ENCODE measurements at regions not wholly inside any gene's neighbourhood (a gene's known extent, or its start where the extent isn't known, plus 50 kb on each side); places are given as distances from the start of the nearest gene placed in this dataset.

DNA sequence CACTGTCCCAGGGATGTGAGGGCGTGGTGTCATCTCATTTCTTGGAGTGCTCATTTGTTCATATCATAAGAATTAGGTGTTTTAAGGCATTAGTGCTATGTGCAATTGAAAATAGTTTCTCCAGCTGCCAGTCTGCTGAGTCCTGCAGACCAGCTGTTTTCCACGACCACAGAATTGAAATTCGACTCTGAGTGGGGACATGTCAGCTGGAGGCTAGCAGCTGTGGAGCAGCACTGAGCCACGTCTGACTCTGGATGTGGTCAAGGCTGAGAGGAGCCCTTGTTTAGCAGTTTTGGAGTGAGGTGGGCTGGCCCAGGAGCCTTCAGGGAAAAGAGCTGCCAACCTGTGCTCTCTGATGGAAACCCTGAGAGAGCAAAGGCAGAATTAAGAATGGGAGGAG lies 156.3 kb upstream of the GRB10 start:
- Histone ChIP-seq H4K5ac (ENCODE audit: insufficient read length, low read depth, low read length) (no peak overlapping the region), H3K27me3 (ENCODE audit: insufficient read depth, low read length) (no peaks in the 10 kb centered on the region), H3K4ac (ENCODE audit: low read depth, low read length) (no peak overlapping the region), H3K23me2 (ENCODE audit: insufficient read length, low read depth, low read length, poor library complexity, severe bottlenecking) (no peaks in the 10 kb centered on the region), H3K27ac (ENCODE audit: insufficient read length, low read depth, low read length) (no peak overlapping the region), H3K4me2 (ENCODE audit: insufficient read depth, insufficient read length, low read length) (no peak overlapping the region), H2BK15ac (ENCODE audit: low read depth, low read length) (no peak overlapping the region), H2AFZ (ENCODE audit: low read length) (no peak overlapping the region), H3K79me1 (ENCODE audit: insufficient read depth, low read depth, low read length, poor library complexity, severe bottlenecking) (no peaks in the 10 kb centered on the region), H2BK20ac (ENCODE audit: low read depth, low read length, poor library complexity, severe bottlenecking) (no peak overlapping the region), H3K18ac (ENCODE audit: insufficient read length, low read depth, low read length) (no peak overlapping the region), H3K9ac (ENCODE audit: extremely low read depth, insufficient read length, low read length) (no peak overlapping the region), H4K91ac (ENCODE audit: insufficient read length, low read depth, low read length) (no peak overlapping the region), H3K79me2 (ENCODE audit: insufficient read depth, low read length) (no peaks in the 10 kb centered on the region), H2AK5ac (ENCODE audit: insufficient read length, low read length) (no peak overlapping the region), H2BK120ac (ENCODE audit: low read depth, low read length, poor library complexity, severe bottlenecking) (no peak overlapping the region), H2BK5ac (ENCODE audit: insufficient read length, low read length) (no peak overlapping the region), H3K14ac (ENCODE audit: insufficient read depth, low read length) (no peak overlapping the region), H3K56ac (ENCODE audit: insufficient read length, low read depth, low read length) (no peak overlapping the region), H4K8ac (replicated peaks; ENCODE audit: insufficient read length, low read depth, low read length) (no peak overlapping the region), H3T11ph (ENCODE audit: low read length) (no peak overlapping the region), H3K23ac (ENCODE audit: insufficient read length, low read depth, low read length) (no peak overlapping the region), H3K4me1 (ENCODE audit: insufficient read depth, low read length) (no peaks in the 10 kb centered on the region), H2BK12ac (ENCODE audit: insufficient read length, low read depth, low read length) (no peak overlapping the region), H4K20me1 (ENCODE audit: control insufficient read depth, insufficient read depth, insufficient read length) (no peaks in the 10 kb centered on the region), H3K9me3 (ENCODE audit: control insufficient read depth, low read depth, low read length) (no peaks in the 10 kb centered on the region)
- DNase-seq = no peak
- H3K36me3 Mint-ChIP-seq (ENCODE audit: insufficient read depth in 1 of 3, low read depth in 3 of 3) = peaks cover 9 to 22% (median 9%) of the 10 kb centered on the region in 3 experiments
- peaks cover 4 to 14% of the 10 kb centered on the region in 2 experiments; a peak in 4 of 5 replicates for H3K9me3 Mint-ChIP-seq
- H3K27ac Mint-ChIP-seq = peak overlapping the region in 1 of 3 experiments; percentile 55; a peak in 2 of 7 replicates
- H3K4me1 Mint-ChIP-seq = peaks cover 3% of the 10 kb centered on the region in 2 experiments; a peak in 3 of 4 replicates
- peaks cover 1% of the 10 kb centered on the region; the same call in 1 of the 2 replicates for H3K27me3 Mint-ChIP-seq (ENCODE audit: low read depth)
- TF ChIP-seq, protein P1, sequence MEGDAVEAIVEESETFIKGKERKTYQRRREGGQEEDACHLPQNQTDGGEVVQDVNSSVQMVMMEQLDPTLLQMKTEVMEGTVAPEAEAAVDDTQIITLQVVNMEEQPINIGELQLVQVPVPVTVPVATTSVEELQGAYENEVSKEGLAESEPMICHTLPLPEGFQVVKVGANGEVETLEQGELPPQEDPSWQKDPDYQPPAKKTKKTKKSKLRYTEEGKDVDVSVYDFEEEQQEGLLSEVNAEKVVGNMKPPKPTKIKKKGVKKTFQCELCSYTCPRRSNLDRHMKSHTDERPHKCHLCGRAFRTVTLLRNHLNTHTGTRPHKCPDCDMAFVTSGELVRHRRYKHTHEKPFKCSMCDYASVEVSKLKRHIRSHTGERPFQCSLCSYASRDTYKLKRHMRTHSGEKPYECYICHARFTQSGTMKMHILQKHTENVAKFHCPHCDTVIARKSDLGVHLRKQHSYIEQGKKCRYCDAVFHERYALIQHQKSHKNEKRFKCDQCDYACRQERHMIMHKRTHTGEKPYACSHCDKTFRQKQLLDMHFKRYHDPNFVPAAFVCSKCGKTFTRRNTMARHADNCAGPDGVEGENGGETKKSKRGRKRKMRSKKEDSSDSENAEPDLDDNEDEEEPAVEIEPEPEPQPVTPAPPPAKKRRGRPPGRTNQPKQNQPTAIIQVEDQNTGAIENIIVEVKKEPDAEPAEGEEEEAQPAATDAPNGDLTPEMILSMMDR (conservative IDR thresholded peaks at IDR 0.05) = no peak
- no peak overlapping the region; a peak in 1 of 5 replicates for H3K4me3 Mint-ChIP-seq
- no CpG with 5 or more reads among the region's 4 CpGs for WGBS (ENCODE audit: extremely low coverage, insufficient read length, low lambda C conversion rate)

All from H9 (cell line).